H9 (cell line): ENCODE measurements at regions not wholly inside any gene's neighbourhood (a gene's known extent, or its start where the extent isn't known, plus 50 kb on each side); places are given as distances from the start of the nearest gene placed in this dataset.

Experiments used
- DNase-seq: peaks from one replicate; pipeline ENCODE4 v3.0.0-alpha.2; 2017
- H2AFZ ChIP-seq: one replicate; pipeline ENCODE4 v1.6.1; 2013; ENCODE audit warnings: mild to moderate bottlenecking, low read length, control low read depth, moderate library complexity
- H2AK5ac ChIP-seq: 2 replicates; pipeline ENCODE4 v1.6.1; 2013; ENCODE audit warnings: low read length, control low read depth, mixed read lengths; ENCODE audit not compliant: insufficient read length
- H2BK120ac ChIP-seq: one replicate; pipeline ENCODE4 v1.6.1; 2013; ENCODE audit warnings: low read depth, mild to moderate bottlenecking, low read length, control low read depth, inconsistent platforms; ENCODE audit not compliant: poor library complexity, severe bottlenecking
- H2BK12ac ChIP-seq: 2 replicates; pipeline ENCODE4 v1.6.1; 2013; ENCODE audit warnings: low read length, control low read depth, mixed read lengths, low read depth; ENCODE audit not compliant: insufficient read length
- H2BK15ac ChIP-seq: 2 replicates; pipeline ENCODE4 v1.6.1; 2013; ENCODE audit warnings: low read depth, low read length, control low read depth
- H2BK20ac ChIP-seq: one replicate; pipeline ENCODE4 v1.6.1; 2013; ENCODE audit warnings: low read depth, mild to moderate bottlenecking, low read length, control low read depth, inconsistent platforms; ENCODE audit not compliant: poor library complexity, severe bottlenecking
- H2BK5ac ChIP-seq: 2 replicates; pipeline ENCODE4 v1.6.1; 2013; ENCODE audit warnings: low read length, control low read depth, mixed read lengths; ENCODE audit not compliant: insufficient read length
- H3K14ac ChIP-seq: 2 replicates; pipeline ENCODE4 v1.6.1; 2013; ENCODE audit warnings: low read length, control low read depth; ENCODE audit not compliant: insufficient read depth
- H3K18ac ChIP-seq: 2 replicates; pipeline ENCODE4 v1.6.1; 2013; ENCODE audit warnings: low read depth, mild to moderate bottlenecking, mixed read lengths, low read length, control low read depth; ENCODE audit not compliant: insufficient read length
- H3K23ac ChIP-seq: 2 replicates; pipeline ENCODE4 v1.6.1; 2013; ENCODE audit warnings: low read length, control low read depth, mixed read lengths, low read depth; ENCODE audit not compliant: insufficient read length
- H3K23me2 ChIP-seq: 2 replicates; pipeline ENCODE4 v1.6.1; 2013; ENCODE audit warnings: low read depth, mild to moderate bottlenecking, mixed read lengths, low read length, control low read depth; ENCODE audit not compliant: insufficient read length, poor library complexity, severe bottlenecking
- H3K27ac ChIP-seq: 2 replicates; pipeline ENCODE4 v1.5.1; 2013; ENCODE audit warnings: low read length, control low read depth, mixed read lengths, low read depth; ENCODE audit not compliant: insufficient read length
- H3K27me3 ChIP-seq: 2 replicates; pipeline ENCODE4 v1.6.1; 2013; ENCODE audit warnings: low read length, control low read depth, inconsistent platforms; ENCODE audit not compliant: insufficient read depth
- H3K4ac ChIP-seq: 2 replicates; pipeline ENCODE4 v1.6.1; 2013; ENCODE audit warnings: low read depth, mild to moderate bottlenecking, control low read depth, inconsistent platforms, low read length, moderate library complexity
- H3K4me1 ChIP-seq: 2 replicates; pipeline ENCODE4 v1.6.1; 2013; ENCODE audit warnings: low read length, control low read depth, inconsistent platforms; ENCODE audit not compliant: insufficient read depth
- H3K4me2 ChIP-seq: 2 replicates; pipeline ENCODE4 v1.6.1; 2013; ENCODE audit warnings: low read length, control low read depth, mixed read lengths; ENCODE audit not compliant: insufficient read length, insufficient read depth
- H3K56ac ChIP-seq: 2 replicates; pipeline ENCODE4 v1.6.1; 2013; ENCODE audit warnings: low read depth, mild to moderate bottlenecking, mixed read lengths, low read length, control low read depth; ENCODE audit not compliant: insufficient read length
- H3K79me1 ChIP-seq: 2 replicates; pipeline ENCODE4 v1.6.1; 2013; ENCODE audit warnings: low read depth, mild to moderate bottlenecking, moderate library complexity, low read length, control low read depth, inconsistent platforms; ENCODE audit not compliant: insufficient read depth, poor library complexity, severe bottlenecking
- H3K79me2 ChIP-seq: 2 replicates; pipeline ENCODE4 v1.6.1; 2013; ENCODE audit warnings: low read length, control low read depth, inconsistent platforms; ENCODE audit not compliant: insufficient read depth
- H3K9ac ChIP-seq: 2 replicates; pipeline ENCODE4 v1.6.1; 2013; ENCODE audit warnings: low read length, control low read depth, mixed read lengths; ENCODE audit not compliant: insufficient read length; ENCODE audit errors: extremely low read depth
- H3K9me3 ChIP-seq: one replicate; pipeline ENCODE4 v1.6.1; 2013; ENCODE audit warnings: low read depth, low read length, inconsistent platforms; ENCODE audit not compliant: control insufficient read depth
- H3T11ph ChIP-seq: one replicate; pipeline ENCODE4 v1.6.1; 2013; ENCODE audit warnings: mild to moderate bottlenecking, low read length, control low read depth, inconsistent platforms
- H4K20me1 ChIP-seq: one replicate; pipeline ENCODE4 v1.6.1; 2013; ENCODE audit not compliant: control insufficient read depth, insufficient read length, insufficient read depth
- H4K5ac ChIP-seq: 2 replicates; pipeline ENCODE4 v1.6.1; 2013; ENCODE audit warnings: low read depth, mild to moderate bottlenecking, mixed read lengths, low read length, control low read depth; ENCODE audit not compliant: insufficient read length
- H4K8ac ChIP-seq: replicated peaks from 2 replicates; pipeline ENCODE4 v1.6.1; 2013; ENCODE audit warnings: low read length, control low read depth, mixed read lengths, low read depth; ENCODE audit not compliant: insufficient read length
- H4K91ac ChIP-seq: 2 replicates; pipeline ENCODE4 v1.6.1; 2013; ENCODE audit warnings: low read depth, mild to moderate bottlenecking, moderate library complexity, mixed read lengths, low read length, control low read depth; ENCODE audit not compliant: insufficient read length
- H3K27ac Mint-ChIP-seq, 3 experiments: 2 replicates in 2 of 3; 3 replicates in 1 of 3; pipeline ENCODE4 v1.8.0; 2020 to 2021; ENCODE audit warnings: mixed read lengths in 3 of 3, mild to moderate bottlenecking in 1 of 3, moderate library complexity in 1 of 3
- H3K27me3 Mint-ChIP-seq: 2 replicates; pipeline ENCODE4 v1.8.0; 2021; ENCODE audit warnings: low read depth, mild to moderate bottlenecking, moderate library complexity, mixed read lengths
- H3K36me3 Mint-ChIP-seq, 3 experiments: 2 replicates in 2 of 3; 3 replicates in 1 of 3; pipeline ENCODE4 v1.8.0; 2020 to 2021; ENCODE audit warnings: low read depth in 3 of 3, mixed read lengths in 3 of 3; ENCODE audit not compliant: insufficient read depth in 1 of 3
- H3K4me1 Mint-ChIP-seq, 2 experiments: 2 replicates each; pipeline ENCODE4 v1.8.0; 2020; ENCODE audit warnings: mixed read lengths in 2 of 2
- H3K4me3 Mint-ChIP-seq, 2 experiments: 2 replicates in 1 of 2; 3 replicates in 1 of 2; pipeline ENCODE4 v1.8.0; 2020 to 2021; ENCODE audit warnings: mild to moderate bottlenecking in 2 of 2, mixed read lengths in 2 of 2, moderate library complexity in 1 of 2
- H3K9me3 Mint-ChIP-seq, 2 experiments: 2 replicates in 1 of 2; 3 replicates in 1 of 2; pipeline ENCODE4 v1.8.0; 2020; ENCODE audit warnings: mild to moderate bottlenecking in 2 of 2, mixed read lengths in 2 of 2, moderate library complexity in 1 of 2
- CTCF ChIP-seq: fragments of 200-600 bp; sonication (generic); conservative IDR thresholded peaks from 3 replicates; pipeline ENCODE4 v1.8.0; 2021; ENCODE audit warnings: antibody characterized with exemption, mild to moderate bottlenecking

GRCh38 chr4:30314001-30314400 lies 406.2 kb upstream of the PCDH7 start:
- Histone ChIP-seq H3K79me1 (no peaks in the 10 kb centered on the region), H4K91ac (no peak overlapping the region), H3K4me2 (no peak overlapping the region), H3K23ac (no peak overlapping the region), H3K27me3 (no peaks in the 10 kb centered on the region), H3K79me2 (no peaks in the 10 kb centered on the region), H2BK12ac (no peak overlapping the region), H3K9ac (no peak overlapping the region), H4K8ac (no peak overlapping the region), H2AK5ac (no peak overlapping the region), H3K9me3 (no peaks in the 10 kb centered on the region), H3K23me2 (no peaks in the 10 kb centered on the region), H2BK20ac (no peak overlapping the region), H3K4ac (no peak overlapping the region), H4K5ac (no peak overlapping the region), H3K56ac (no peak overlapping the region), H2AFZ (no peak overlapping the region), H3T11ph (no peak overlapping the region), H3K4me1 (no peaks in the 10 kb centered on the region), H2BK5ac (no peak overlapping the region), H3K27ac (no peak overlapping the region), H3K18ac (no peak overlapping the region), H3K14ac (no peak overlapping the region), H2BK15ac (no peak overlapping the region), H4K20me1 (no peaks in the 10 kb centered on the region), H2BK120ac (no peak overlapping the region)
- Mint-ChIP-seq H3K27me3 (no peaks in the 10 kb centered on the region), H3K36me3 (no peaks in the 10 kb centered on the region), H3K4me3 (no peak overlapping the region), H3K27ac (no peak overlapping the region), H3K4me1 (no peaks in the 10 kb centered on the region), H3K9me3 (no peaks in the 10 kb centered on the region)
- no peak for DNase-seq
- TF ChIP-seq CTCF = no peak
